SK-N-SH treated with all-trans-retinoic acid at 6 μM for 48 hours (cell line): ENCODE measurements at regions not wholly inside any gene's neighbourhood (a gene's known extent, or its start where the extent isn't known, plus 50 kb on each side); places are given as distances from the start of the nearest gene placed in this dataset.

ENCODE experiments used
- ATAC-seq: fragments of 200-7000 bp; cut with Tn5 transposase; 3 replicates; pipeline ENCODE4 v1.9.1; 2020; ENCODE audit warnings: mild to moderate bottlenecking, moderate library complexity
- ARNTL ChIP-seq: fragments of 450-650 bp; formaldehyde crosslinking; IDR thresholded peaks from 2 replicates; pipeline ENCODE4 v1.5.0; 2020; ENCODE audit warnings: low read depth, mild to moderate bottlenecking, moderate library complexity, borderline replicate concordance
- BACH2 ChIP-seq: fragments of 250-450 bp; sonication (Bioruptor Pico); IDR thresholded peaks from 2 replicates; pipeline ENCODE4 v1.9.0; 2021; ENCODE audit warnings: mild to moderate bottlenecking, borderline replicate concordance
- CREB5 ChIP-seq: fragments of 250-450 bp; sonication (Bioruptor Pico); IDR thresholded peaks from 2 replicates; pipeline ENCODE4 v1.5.1; 2020; ENCODE audit warnings: low read depth, mild to moderate bottlenecking, moderate library complexity
- CSDC2 ChIP-seq: fragments of 250-450 bp; sonication (Bioruptor Pico); IDR thresholded peaks from 2 replicates; pipeline ENCODE4 v1.5.0; 2020; ENCODE audit warnings: mild to moderate bottlenecking, moderate library complexity
- CSRNP3 ChIP-seq: fragments of 250-450 bp; sonication (Bioruptor Pico); IDR thresholded peaks from 2 replicates; pipeline ENCODE4 v1.5.1; 2021; ENCODE audit warnings: mild to moderate bottlenecking, moderate library complexity
- ESRRG ChIP-seq: fragments of 250-450 bp; sonication (Bioruptor Pico); IDR thresholded peaks from 2 replicates; pipeline ENCODE4 v1.6.1; 2021; ENCODE audit warnings: mild to moderate bottlenecking
- ISL1 ChIP-seq: fragments of 250-450 bp; sonication (Bioruptor Pico); IDR thresholded peaks from 2 replicates; pipeline ENCODE4 v2.1.2; 2022; ENCODE audit warnings: mild to moderate bottlenecking, moderate library complexity
- OSR1 ChIP-seq: fragments of 250-450 bp; sonication (Bioruptor Pico); IDR thresholded peaks from 2 replicates; pipeline ENCODE4 v1.8.0; 2022; ENCODE audit warnings: moderate library complexity, mild to moderate bottlenecking, inconsistent platforms
- PATZ1 ChIP-seq: fragments of 250-450 bp; sonication (Bioruptor Pico); IDR thresholded peaks from 2 replicates; pipeline ENCODE4 v1.8.0; 2020; ENCODE audit warnings: mild to moderate bottlenecking, moderate library complexity, borderline replicate concordance
- POU6F1 ChIP-seq: fragments of 250-450 bp; sonication (Bioruptor Pico); IDR thresholded peaks from 2 replicates; pipeline ENCODE4 v1.8.0; 2021; ENCODE audit warnings: low read depth, mild to moderate bottlenecking, moderate library complexity, borderline replicate concordance
- PPARA ChIP-seq: fragments of 250-450 bp; sonication (Bioruptor Pico); IDR thresholded peaks from 2 replicates; pipeline ENCODE4 v1.5.0; 2020; ENCODE audit warnings: mild to moderate bottlenecking, borderline replicate concordance
- SNAI2 ChIP-seq: fragments of 250-450 bp; sonication (Bioruptor Pico); IDR thresholded peaks from 2 replicates; pipeline ENCODE4 v1.5.0; 2020; ENCODE audit warnings: mild to moderate bottlenecking, moderate library complexity
- TCF4 ChIP-seq: fragments of 250-450 bp; sonication (Bioruptor Pico); IDR thresholded peaks from 2 replicates; pipeline ENCODE4 v1.8.0; 2021; ENCODE audit warnings: mild to moderate bottlenecking, moderate library complexity, borderline replicate concordance
- TOX ChIP-seq: fragments of 250-450 bp; sonication (Bioruptor Pico); IDR thresholded peaks from 2 replicates; pipeline ENCODE4 v1.8.0; 2021; ENCODE audit warnings: mild to moderate bottlenecking, moderate library complexity, borderline replicate concordance
- TSHZ2 ChIP-seq: fragments of 250-450 bp; sonication (Bioruptor Pico); IDR thresholded peaks from 2 replicates; pipeline ENCODE4 v1.5.0; 2020; ENCODE audit warnings: mild to moderate bottlenecking, moderate library complexity
- ZC3H10 ChIP-seq: fragments of 250-450 bp; sonication (Bioruptor Pico); IDR thresholded peaks from 2 replicates; pipeline ENCODE4 v1.5.1; 2021; ENCODE audit warnings: mild to moderate bottlenecking, moderate library complexity
- ZFP3 ChIP-seq: fragments of 250-450 bp; sonication (Bioruptor Pico); IDR thresholded peaks from 2 replicates; pipeline ENCODE4 v1.5.0; 2020; ENCODE audit warnings: mild to moderate bottlenecking, moderate library complexity
- ZFP30 ChIP-seq: fragments of 450-650 bp; formaldehyde crosslinking; IDR thresholded peaks from 2 replicates; pipeline ENCODE4 v1.5.0; 2022; ENCODE audit warnings: mild to moderate bottlenecking, moderate library complexity
- ZNF70 ChIP-seq: fragments of 450-650 bp; formaldehyde crosslinking; IDR thresholded peaks from 2 replicates; pipeline ENCODE4 v1.5.0; 2020; ENCODE audit warnings: mild to moderate bottlenecking, moderate library complexity
- ZNF8 ChIP-seq: fragments of 450-650 bp; formaldehyde crosslinking; IDR thresholded peaks from 2 replicates; pipeline ENCODE4 v1.5.0; 2020; ENCODE audit warnings: mild to moderate bottlenecking, moderate library complexity

- TF ChIP-seq BACH2 (CRISPR knock-in tag) (no peak), ESRRG (CRISPR knock-in tag) (no peak), ZNF8 (CRISPR knock-in tag) (no peak), ZFP30 (CRISPR knock-in tag) (no peak), CREB5 (CRISPR knock-in tag) (no peak), CSDC2 (CRISPR knock-in tag) (no peak), SNAI2 (CRISPR knock-in tag) (no peak), ZFP3 (CRISPR knock-in tag) (no peak), TCF4 (no peak), ISL1 (no peak), OSR1 (CRISPR knock-in tag) (no peak), CSRNP3 (CRISPR knock-in tag) (no peak), PPARA (no peak), TOX (CRISPR knock-in tag) (no peak), ZC3H10 (no peak), PATZ1 (CRISPR knock-in tag) (no peak), POU6F1 (no peak), TSHZ2 (CRISPR knock-in tag) (no peak)
- TF ChIP-seq, all 23 proteins: peak for 0
- ATAC-seq = no peak
These were observed 52.4 kb upstream of the LRP8 start for GRCh38 chr1:53380296-53380695.

- ATAC-seq = peak; percentile 53; the same call in 2 of the 3 replicates
- TF ChIP-seq TCF4 (no peak), ARNTL (CRISPR knock-in tag) (no peak), CREB5 (CRISPR knock-in tag) (no peak), ZNF70 (no peak), ZFP3 (CRISPR knock-in tag) (peak; percentile 86), SNAI2 (CRISPR knock-in tag) (no peak)
These were observed 54.0 kb upstream of the LRP8 start for GRCh38 chr1:53381790-53382401.
